ENCODE measurements at regions not wholly inside any gene's neighbourhood (a gene's known extent, or its start where the extent isn't known, plus 50 kb on each side); places are given as distances from the start of the nearest gene placed in this dataset.
"Not testable (repeated sequence)": the region's sequence is repeated elsewhere in the genome, so short reads cannot be mapped to it uniquely, and the experiment has no call there.

DNA sequence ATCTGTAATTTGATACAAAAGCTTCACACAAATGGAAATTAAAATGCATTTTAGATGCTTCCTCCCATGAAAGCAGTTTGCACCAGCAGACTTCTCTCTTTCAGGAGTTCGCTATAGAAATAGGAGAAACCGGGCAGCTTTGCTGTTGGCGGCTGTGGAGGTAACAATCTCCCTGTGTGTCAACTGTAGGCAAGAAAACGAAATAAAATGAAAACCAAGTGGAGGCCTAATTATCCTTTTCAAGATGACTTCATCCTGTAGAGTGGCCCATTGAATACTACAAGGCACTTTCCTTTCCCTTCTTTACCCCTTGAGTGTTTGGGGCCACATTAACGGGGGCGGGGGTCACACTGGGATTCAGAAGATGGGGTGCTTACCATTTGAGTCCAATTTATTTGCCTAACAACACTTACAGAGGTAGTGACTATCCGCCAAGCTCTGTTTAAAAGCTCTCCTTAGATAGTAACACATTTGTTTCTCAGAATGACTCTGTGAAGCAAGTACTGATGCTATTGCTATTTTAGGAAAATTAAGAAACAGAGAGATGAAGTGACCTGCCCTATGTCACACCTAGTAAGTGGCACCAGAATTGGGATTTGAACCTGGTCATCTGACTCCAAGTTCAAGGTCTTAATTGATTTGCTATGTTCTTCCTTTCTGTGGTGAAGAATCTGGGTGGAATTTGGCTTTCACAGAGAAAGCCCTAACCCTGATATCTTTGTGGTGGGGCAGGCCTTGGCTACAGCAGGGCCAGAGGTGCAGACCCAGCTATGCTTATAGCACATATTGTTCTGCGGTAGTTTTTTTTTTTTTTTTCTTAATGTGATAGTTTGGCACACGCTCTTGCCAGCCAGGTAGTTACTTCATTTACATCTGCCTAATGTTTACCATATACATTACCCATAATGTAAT, 125.5 kb upstream of the MPHOSPH6 start:
- no peak for DNase-seq

DNA sequence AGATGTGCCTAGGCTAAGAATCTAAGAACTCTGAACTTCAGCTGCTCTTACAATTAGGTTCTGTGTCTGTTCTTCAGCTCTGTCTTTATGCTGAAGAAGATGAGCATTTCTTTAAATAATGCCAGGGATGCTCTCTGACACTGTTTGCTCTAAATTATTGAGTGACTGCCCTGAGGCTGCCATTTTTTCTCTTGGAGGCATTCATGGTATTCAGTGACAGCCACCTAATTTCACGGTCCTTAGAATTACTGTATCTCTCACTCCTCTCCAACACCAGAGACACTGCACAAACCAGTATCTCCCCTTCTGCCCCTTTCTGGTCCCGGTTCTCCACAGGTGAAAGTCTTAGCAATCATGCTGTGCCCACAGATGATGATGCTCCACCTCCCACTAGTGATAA, 123.6 kb upstream of the MPHOSPH6 start:
- no peak for DNase-seq

DNA sequence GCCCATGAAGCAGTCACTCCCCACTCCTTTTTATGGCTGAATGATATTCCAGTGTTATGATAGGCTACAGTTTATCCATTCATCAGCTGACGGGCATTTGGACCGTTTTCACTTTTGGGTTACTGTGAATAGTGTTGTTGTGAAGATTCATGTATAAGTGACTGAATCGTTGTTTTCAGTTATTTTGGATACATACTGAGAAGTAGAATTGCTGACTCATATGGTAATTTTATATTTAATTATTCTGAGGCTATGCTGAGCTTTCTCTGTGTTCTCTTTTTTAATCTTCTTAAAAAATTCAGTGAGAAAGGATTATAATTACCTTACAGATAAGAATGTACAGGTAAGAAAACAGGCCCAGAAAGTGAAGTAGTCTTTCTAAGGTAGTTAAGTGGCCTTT, 117.9 kb upstream of the MPHOSPH6 start:
- no peak for DNase-seq

DNA sequence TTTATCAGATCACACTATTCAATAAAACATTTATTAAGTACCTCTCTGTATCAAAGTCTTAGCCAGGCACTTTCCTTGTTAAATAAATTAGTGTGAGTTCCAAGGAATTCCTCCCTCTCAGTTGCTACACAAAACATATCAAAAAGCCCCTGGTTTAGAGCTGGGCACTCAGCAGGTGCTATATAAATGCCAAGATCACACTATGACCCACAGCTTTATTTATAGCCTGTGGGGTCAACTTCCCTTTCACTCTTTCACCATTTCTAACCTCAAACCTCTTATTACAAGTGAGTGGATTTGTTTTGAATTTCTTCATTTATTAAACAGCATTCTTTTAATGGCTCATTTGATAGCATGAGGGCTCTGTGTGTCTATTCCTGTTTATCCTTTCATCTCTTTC, 112.6 kb upstream of the MPHOSPH6 start:
- DNase-seq: no peak

DNA sequence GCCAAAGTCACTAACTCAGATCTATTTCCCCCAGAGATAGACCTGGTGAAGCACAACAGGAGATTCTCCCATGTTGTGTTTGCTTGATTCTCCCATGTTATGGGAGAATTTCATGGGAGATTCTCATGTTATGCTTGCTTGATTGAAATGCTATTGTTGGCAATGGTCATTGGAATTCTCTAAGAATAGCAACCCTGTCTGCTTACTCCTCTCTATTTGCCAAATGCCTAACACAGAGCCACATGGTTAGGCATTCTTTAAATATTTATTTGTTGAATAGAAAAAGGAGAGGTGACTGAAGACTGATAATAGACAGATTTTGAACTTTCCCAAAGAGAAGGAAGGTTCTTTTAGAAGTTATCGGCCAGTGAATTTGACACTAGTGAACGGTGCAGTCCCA, 111.5 kb upstream of the MPHOSPH6 start:
- no peak for DNase-seq

DNA sequence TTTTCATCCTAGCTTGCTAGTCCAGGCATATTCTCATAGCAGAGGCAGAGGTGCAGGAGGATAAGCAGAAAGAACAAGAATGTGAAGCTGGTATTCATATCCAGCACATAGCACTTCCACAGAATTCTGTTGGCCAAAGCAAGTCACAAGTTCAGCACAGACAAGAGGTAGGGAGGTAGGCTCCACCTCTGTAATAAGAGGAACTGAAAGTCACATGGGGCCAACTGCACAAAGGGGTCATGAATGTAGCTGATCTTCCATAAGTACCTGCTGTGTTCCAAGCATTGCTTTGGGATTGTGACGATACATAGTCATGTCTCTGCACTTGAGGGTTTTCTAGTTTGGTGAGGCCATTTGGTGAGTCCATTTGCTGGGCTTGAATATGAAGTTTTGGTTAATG, 110.8 kb upstream of the MPHOSPH6 start:
- DNase-seq: no peak

DNA sequence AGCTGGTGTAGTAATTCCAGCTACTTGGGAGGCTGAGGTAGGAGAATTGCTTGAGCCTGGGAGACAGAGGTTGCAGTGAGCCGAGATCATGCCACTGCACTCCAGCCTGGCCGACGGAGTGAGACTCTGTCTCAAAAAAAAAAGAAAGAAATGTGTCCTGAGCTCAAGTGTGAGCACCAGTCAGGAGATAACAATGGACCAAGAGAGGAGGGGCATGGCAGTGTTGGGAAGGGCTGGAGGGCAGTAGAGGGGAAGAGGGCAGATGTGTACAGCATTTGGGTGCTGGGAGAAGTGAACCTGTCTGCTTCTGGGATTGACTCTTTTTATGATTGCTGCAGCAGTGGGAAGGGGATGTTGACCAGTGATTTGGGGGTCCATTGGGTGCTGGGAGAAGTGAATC, 105.3 kb upstream of the MPHOSPH6 start:
- DNase-seq: not testable (repeated sequence)

DNA sequence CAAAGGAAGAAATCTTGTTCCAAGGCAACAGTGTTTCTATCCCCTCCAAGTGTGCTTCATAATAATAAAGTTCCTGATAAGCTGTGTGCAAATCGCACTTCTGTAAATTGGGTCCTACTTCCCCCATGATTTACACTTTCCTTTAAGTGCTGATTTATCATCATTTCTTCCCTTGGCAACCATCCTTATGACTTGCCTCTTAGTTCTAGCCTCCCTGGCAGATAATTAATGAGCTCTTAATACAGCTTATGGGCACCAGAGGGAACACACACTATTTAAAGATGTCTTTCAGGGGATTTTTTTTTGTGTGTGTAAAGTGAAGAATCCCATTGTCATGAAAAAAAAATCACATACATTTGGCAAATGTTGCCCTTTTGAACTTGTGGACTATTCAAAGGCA, 101.6 kb upstream of the MPHOSPH6 start:
- DNase-seq: no peak

DNA sequence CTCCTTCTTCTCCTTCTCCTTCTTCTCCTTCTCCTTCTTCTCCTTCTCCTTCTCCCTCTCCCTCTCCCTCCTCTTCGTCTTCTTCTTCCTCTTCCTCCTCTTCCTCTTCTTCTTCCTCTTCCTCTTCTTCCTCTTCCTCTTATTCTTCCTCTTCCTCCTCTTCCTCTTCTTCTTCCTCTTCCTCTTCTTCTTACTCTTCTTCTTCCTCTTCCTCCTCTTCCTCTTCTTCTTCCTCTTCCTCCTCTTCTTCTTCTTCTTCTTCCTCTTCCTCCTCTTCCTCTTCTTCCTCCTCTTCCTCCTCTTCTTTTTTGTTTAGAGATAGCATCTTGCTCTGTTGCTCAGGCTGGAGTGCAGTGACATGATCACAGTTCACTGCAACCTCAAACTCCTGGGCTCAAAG, 97.7 kb upstream of the MPHOSPH6 start:
- DNase-seq: not testable (repeated sequence)

DNA sequence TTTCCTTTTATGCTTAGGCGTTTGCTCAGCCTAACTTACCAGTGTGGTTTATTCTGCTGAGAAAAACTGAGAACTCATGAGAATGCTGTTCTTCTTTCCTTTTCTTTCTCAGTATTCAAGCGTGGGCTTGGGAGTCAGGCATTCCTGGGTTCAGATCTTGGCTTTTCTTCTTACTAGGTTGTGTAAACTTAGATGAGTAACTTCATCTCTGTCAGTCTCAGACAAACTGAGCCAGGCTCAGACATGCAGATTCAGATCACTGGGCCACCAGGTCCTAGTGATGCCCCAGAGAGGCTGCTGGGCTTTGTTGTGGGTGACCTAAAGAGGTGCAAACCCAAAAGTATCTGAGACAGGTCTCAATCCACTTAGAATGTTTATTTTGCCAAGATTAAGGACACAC, 95.8 kb upstream of the MPHOSPH6 start:
- DNase-seq: no peak

DNA sequence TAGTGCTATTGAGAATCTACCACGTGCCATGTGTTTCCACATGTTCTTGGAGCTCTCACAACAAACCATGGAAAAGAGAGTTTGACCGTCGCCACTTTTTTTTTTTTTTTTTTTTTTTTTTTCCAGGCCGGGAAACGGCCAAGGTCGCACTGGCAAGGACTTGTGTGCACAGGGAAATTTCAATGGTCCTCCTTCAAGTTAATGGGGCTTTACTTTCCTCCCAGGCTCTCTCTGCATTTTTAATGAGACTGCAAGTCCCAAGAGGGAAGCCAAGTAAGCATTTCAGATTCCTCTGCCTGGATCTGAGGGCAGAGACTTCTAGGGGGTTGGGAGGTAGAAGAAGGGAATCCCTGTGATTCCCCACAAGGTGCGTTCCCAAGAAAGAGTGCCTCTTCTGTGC, 94.7 kb upstream of the MPHOSPH6 start:
- no peak for DNase-seq

DNA sequence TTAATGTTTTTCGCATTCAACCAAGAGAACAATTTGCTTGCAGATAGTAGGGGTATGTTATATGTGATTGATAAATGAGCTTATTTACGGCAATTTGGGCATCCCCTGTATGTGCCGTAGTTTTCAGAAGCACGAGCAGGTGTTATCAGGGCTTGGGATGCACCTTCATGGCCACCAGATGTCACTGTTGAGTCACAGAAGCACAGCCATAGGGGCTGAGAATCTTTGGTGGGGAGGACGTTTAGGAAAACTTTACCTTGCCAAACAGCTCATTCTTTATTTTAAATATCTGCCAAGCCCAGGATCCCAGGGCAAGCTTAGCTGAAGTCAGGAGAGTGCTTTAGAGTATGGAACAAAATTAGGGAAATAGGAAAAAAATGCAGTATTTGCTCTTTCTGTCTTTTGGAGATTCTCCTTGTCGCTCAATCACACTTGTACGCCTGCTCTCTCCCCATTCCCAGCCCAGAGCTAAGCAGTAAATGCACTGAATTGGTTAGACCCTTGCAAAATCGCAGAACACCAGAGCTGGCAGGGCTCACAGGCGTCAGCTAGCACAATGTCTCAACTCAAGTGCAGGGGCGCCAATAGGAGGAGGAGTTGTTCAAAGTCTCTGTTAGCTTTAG, 93.6 kb upstream of the MPHOSPH6 start:
- peak; percentile 48 for DNase-seq

DNA sequence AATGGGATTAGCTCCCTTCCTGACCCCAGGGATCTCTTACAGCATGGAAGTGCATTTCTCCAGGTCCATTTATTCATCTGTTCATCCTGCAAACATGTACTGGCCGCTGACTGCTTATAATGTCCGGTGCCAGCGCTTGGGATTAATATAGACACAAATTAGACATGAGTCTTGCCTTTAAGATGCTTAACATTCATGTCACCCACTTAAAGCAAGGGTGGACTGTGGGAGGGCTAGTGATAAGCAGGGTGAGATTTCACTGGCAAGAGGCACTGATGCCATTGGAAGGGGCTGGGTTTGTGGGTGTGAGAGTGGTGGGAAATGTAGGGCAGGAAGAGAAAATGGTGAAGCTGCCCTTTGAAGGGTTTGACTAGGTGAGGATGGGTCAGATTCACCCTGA, 92.2 kb upstream of the MPHOSPH6 start:
- DNase-seq: no peak

DNA sequence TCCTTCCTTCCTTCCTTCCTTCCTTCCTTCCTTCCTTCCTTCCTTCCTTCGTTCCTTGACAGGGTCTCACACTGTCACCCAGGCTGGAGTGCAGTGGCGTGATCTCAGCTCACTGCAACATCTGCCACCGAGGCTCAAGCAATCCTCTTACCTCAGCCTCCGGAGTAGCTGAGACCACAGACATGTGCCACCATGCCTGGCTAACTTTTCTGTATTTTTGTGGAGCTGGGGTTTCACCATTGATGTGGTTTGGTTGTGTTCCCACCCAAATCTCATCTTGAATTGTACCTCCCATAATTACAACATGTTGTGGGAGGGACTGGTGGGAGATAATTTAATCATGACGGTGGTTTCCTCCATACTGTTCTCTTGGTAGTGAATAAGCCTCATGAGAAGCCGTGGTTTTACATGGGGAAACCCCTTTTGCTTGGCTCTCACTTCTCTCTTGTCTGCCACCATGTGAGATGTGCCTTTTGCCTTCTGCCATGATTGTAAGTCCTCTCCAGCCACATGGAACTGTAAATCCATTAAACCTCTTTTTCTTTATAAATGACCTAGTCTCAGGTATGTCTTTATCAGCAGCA, 90.3 kb upstream of the MPHOSPH6 start:
- DNase-seq: no peak

DNA sequence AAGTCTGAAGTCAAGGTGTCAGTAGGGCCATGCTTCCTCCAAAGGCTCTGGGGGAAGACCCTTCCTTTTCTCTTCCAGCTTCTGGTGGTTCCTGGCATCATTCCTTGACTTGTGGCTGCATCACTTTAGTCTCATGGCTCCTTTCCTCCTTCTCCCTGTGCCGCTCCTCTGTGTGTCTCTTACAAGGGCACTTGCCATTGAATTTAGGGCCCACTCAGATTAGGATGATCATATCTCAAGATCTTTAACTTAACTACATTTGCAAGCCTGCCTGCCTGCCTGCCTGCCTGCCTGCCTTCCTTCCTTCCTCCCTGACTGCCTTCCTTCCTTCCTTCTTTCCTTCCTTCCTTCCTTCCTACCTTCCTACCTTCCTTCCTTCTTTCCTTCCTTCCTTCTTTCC, 89.7 kb upstream of the MPHOSPH6 start:
- DNase-seq: no peak

DNA sequence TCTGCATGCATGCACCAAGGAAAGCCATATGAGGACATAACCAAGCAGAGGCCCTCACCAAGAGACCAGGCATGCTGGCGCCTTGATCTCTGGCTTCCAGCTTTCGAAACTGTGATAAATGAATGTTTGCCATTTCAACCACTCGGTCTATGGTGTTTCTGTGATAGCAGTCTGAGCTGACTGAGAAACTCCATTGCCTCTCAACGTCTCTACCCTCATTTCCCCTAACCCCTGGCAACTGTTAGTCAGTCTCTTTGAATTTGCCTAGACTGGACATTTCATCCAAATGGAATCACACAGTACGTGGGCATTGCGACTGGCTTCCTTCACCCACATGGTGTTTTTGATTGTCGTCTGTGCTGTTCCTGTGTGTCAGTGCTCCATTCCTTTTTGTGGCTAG, 88.0 kb upstream of the MPHOSPH6 start:
- no peak for DNase-seq

DNA sequence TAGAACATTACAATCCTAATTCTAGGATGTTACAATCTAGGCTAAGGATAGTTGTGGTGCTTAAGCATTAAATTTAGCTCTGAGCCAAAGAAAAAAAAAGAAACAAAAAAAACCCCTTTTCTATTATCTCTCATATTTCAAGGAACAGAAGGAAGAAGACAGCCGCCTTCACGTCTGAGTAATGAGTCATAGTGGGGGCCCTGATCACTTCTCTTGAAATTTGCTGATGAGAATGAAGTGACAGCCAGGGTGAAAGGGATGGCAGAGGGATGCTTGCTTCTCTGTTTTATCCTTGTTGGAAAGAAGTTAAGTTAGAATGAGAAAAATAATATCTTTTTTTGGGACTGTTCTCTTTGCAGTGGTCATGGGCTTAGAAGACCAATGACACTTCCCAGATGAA, 82.6 kb upstream of the MPHOSPH6 start:
- no peak for DNase-seq

DNA sequence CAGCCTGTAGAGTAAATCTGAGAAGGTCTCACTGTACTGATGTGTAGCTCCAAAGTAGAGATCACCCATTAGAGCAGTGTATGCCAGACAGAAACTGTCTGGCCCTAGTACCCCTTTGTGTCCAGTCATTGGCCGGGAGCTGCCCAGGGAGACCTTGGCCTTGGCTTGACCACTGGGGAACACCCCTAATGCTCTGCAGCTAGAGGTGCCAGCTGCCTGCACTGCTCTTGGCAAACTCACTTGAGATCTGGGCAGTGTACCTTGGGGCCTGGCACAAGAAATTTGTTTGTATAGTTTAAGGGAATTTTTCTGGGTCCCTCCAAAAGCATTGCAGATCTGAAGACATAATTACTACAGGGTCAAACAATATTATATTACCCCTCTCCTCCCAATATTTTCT, 78.7 kb upstream of the MPHOSPH6 start:
- DNase-seq: no peak

DNA sequence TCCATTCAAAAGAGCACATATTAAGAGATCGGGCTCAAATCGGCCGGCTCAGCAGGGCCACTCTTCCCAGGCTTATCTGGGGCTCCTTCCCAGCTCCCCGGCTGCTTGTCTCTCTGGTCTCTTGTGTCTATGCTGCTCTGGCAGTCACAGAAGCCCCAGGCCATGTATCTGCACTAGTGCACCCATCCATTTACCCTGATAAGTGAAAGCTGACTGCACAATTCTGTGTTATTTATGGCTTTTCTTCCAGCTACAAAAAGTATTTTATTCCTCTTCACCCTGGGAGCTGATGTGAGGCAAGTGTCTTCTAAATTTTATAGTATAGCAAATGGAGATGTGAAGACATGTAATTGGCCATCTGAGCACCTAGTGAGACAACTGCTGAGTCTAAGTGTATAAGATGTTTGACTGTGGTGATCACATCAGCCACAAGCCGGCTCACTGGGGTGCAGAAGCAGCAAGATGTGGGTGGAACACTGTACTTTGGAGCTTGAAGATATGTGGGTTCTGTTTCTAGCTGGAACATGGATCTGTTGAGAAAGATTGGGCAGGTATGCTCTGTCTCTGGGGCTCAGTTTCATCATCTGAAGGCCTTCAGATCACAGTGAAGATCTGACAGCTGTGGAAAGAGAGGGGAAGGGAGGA, 78.1 kb upstream of the MPHOSPH6 start:
- no peak for DNase-seq

DNA sequence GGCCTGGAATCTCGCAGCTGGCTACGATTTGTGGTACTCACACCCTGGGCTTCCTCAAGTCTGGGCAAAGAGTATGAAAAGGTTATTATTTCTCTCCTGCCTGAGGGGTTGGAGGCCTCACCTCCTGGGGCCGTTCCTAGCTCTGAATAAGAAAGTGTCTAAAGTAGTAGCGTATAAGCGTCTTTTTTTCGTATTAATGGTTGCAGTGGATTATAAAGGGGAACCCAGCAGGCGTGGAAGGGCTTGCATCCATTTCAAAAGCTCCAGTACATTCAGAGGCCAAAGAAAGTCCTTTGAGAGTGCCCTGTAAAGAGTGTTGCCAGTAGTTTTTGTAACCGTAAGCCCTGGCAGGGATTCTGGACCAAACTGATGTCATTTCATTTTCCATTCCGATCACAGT, 72.2 kb upstream of the MPHOSPH6 start:
- DNase-seq: no peak

DNA sequence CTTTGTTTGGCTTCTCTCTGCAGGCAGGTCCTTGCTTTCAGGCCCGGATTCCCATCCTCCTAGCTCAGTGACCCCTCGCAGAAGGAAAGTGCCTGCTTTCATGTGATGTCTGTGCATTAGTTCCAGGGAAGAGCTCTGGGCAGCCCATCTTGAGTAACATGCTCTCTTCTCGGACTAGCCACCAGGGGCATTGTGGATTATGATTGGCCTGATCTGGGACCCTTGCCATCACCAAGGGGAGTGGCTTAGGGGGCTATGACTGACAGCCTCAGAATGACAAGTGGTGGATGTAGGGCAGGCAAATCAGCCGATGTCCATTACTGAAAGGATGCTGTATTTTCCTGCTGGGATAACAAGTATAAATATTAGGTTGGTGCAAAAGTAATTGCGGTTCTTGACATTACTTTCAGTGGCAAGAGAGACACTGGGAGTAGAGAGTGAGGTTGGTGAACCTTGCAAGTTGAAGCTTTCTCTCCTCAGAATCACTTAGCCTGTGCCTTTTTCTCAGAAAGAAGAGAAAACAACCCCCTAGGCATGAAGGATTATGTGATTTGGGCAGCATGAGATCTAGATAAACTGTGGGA, 71.5 kb upstream of the MPHOSPH6 start:
- no peak for DNase-seq

DNA sequence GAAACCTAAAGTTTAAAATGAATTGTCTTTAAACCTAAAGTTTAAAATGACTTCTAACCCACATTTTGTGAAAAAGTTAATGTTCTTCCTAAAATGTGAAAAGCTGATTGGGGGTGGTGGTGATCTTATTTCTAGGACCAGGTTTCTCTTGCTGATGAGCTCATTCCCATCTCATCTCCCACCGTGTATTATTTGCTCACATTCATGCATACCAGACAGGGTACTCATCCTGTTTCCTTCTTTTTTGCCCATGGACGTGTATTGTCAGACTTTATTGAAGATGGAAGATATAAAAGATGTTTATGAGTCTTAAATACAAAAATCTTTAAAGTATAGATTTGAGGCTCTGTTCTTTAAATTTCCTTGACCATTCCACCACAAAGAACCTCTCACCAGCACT, 70.1 kb upstream of the MPHOSPH6 start:
- peak; percentile 23 for DNase-seq

DNA sequence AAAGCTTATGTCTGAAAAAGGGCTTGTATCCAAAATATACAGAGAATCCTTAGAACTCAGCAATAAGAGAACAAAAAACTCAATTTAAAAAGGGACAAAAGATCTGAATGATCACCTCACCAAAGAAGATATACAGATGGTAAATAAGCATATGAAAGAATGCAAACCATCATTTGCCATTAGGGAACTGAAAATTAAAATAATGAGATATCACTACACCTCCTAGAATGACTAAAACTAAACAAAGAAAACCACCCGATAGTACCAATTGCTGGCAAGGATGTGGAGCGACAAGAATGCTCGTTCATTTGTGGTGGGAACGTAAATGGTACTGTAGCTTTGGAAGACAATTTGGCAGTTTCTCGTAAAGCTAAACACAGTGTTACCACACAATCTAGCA, 66.9 kb upstream of the MPHOSPH6 start:
- DNase-seq: no peak
